T-cell (primary cell): ENCODE measurements at regions not wholly inside any gene's neighbourhood (a gene's known extent, or its start where the extent isn't known, plus 50 kb on each side); places are given as distances from the start of the nearest gene placed in this dataset.
A peak's percentile ranks its signal among the peaks of the same experiment; 100 is the strongest.

Source experiments
- ATAC-seq, 4 experiments: fragments of 200-7000 bp in 3 of 4; fragments of 150-1000 bp in 1 of 4; cut with Tn5 transposase; replicated peaks in 1 of 4; 1 replicate in 3 of 4; 2 replicates in 1 of 4; pipeline ENCODE4 v1.10.0; 2021; ENCODE audit warnings: moderate library complexity in 3 of 4, mild to moderate bottlenecking in 2 of 4, moderate number of reproducible peaks in 1 of 4
- CTCF ChIA-PET, 2 donors: fragments of 300-600 bp; sonication (Branson Sonifier 250); formaldehyde crosslinking; loops; one replicate each; lab custom pipeline; 2022; ENCODE audit warnings: antibody characterized with exemption in 2 of 2; lab: Charles Lee
- POLR2A ChIA-PET, 2 donors: fragments of 300-600 bp; sonication (Branson Sonifier 250); formaldehyde crosslinking; loops; one replicate each; lab custom pipeline; 2022; ENCODE audit warnings: antibody characterized with exemption in 2 of 2; lab: Charles Lee
- DNase-seq, 35 experiments: peaks; one replicate each; pipeline versions ENCODE4 v3.0.0 to v3.0.0-alpha.2; 2013 to 2023
- H3K27ac ChIP-seq: one replicate; pipeline ENCODE4 v1.5.1; 2013; ENCODE audit warnings: low read length
- H3K27me3 ChIP-seq, 2 experiments: replicated peaks in 1 of 2; 1 replicate in 1 of 2; 2 replicates in 1 of 2; pipeline versions ENCODE4 v1.6.1 to v1.7.0; 2013; ENCODE audit warnings: low read length in 1 of 2, mixed read lengths in 1 of 2; ENCODE audit not compliant: control insufficient read depth in 2 of 2, insufficient read depth in 2 of 2; ENCODE audit errors: extremely low read depth in 1 of 2
- H3K36me3 ChIP-seq, 2 donors: 1 replicate in 1 of 2; 2 replicates in 1 of 2; pipeline versions ENCODE4 v1.6.1 to v1.7.0; 2013; ENCODE audit warnings: low read length in 1 of 2; ENCODE audit not compliant: control insufficient read depth in 2 of 2, insufficient read depth in 1 of 2; ENCODE audit errors: extremely low read depth in 1 of 2
- H3K4me1 ChIP-seq, 2 experiments: 1 replicate in 1 of 2; 2 replicates in 1 of 2; pipeline versions ENCODE4 v1.6.1 to v1.7.0; 2013; ENCODE audit warnings: low read length in 2 of 2, mixed read lengths in 1 of 2; ENCODE audit not compliant: insufficient read depth in 2 of 2, control insufficient read depth in 1 of 2; ENCODE audit errors: extremely low read depth in 1 of 2
- H3K4me3 ChIP-seq, 2 donors: 1 replicate in 1 of 2; 2 replicates in 1 of 2; pipeline versions ENCODE4 v1.5.1 to v1.7.0; 2013; ENCODE audit warnings: mild to moderate bottlenecking in 2 of 2, low read length in 1 of 2, moderate library complexity in 1 of 2; ENCODE audit not compliant: control insufficient read depth in 1 of 2; ENCODE audit errors: extremely low read depth in 1 of 2
- H3K9me3 ChIP-seq: 2 replicates; pipeline ENCODE4 v1.7.0; 2013
- H3K27ac Mint-ChIP-seq, 2 donors: one replicate each; pipeline ENCODE4 v1.8.0; 2020 to 2021; ENCODE audit warnings: mild to moderate bottlenecking in 2 of 2, mixed read lengths in 2 of 2
- H3K27me3 Mint-ChIP-seq, 2 donors: one replicate each; pipeline ENCODE4 v1.8.0; 2021 to 2022; ENCODE audit warnings: mixed read lengths in 2 of 2
- H3K36me3 Mint-ChIP-seq: one replicate; pipeline ENCODE4 v1.8.0; 2021; ENCODE audit warnings: mixed read lengths
- H3K4me1 Mint-ChIP-seq, 3 donors: one replicate each; pipeline ENCODE4 v1.8.0; 2020 to 2022; ENCODE audit warnings: mixed read lengths in 3 of 3, mild to moderate bottlenecking in 1 of 3
- H3K4me3 Mint-ChIP-seq, 3 donors: one replicate each; pipeline ENCODE4 v1.8.0; 2020 to 2022; ENCODE audit warnings: mild to moderate bottlenecking in 3 of 3, mixed read lengths in 3 of 3, moderate library complexity in 3 of 3
- H3K9me3 Mint-ChIP-seq, 3 donors: one replicate each; pipeline ENCODE4 v1.8.0; 2020 to 2022; ENCODE audit warnings: mixed read lengths in 3 of 3
- WGBS: methylation state at CpG from one replicate; pipeline ENCODE4 v1.1.5; 2013; ENCODE audit warnings: missing lambda C conversion rate; ENCODE audit not compliant: insufficient coverage; 5-methylcytosine and 5-hydroxymethylcytosine counted together

DNA sequence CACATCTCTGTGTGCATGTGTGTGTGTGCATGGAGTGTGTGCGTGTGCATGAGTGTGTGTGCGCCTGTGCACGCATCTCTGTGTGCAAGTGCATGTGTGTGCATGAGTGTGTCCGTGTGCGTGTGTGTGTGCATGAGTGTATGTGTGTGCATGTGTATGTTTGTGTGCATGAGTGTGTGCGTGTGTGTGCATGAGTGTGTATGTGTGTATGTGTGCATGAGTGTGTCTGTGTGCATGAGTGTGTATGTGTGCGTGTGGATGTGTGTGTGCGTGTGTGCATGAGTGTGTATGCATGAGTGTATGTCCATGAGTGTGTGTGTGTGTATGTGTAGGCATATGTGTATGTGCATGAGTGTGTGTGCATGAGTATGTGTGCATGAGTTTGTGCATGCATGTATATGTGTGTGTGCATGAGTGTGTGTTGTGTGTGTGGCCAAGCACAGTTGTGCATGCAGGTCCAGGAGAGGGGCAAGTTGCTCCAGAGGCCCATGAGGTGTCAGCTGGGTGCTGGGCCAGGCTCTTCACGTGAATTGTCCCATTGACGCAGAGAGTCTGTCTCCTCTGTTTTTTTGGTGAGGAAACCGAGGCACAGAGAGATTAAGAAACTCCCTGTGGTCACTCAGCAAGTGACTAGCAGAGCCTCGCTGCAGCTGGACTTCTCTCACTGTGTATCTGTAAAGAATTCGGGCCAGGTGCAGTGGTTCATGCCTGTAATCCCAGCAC lies 75.5 kb downstream of the ASB1 start:
- POLR2A ChIA-PET = no interaction called here
- WGBS = 94% methylated on average over 12 of the region's 13 CpGs
- no peak for DNase-seq
- H3K36me3 Mint-ChIP-seq = no peaks in the 10 kb centered on the region
- H3K27ac Mint-ChIP-seq = no peak overlapping the region
- CTCF ChIA-PET = no interaction called here
- Histone ChIP-seq H3K27ac (no peak overlapping the region), H3K4me1 (no peaks in the 10 kb centered on the region), H3K36me3 (no peaks in the 10 kb centered on the region), H3K4me3 (no peak overlapping the region), H3K27me3 (peaks cover 0 to 8% of the 10 kb centered on the region in 2 experiments), H3K9me3 (no peaks in the 10 kb centered on the region)
- H3K27me3 Mint-ChIP-seq = no peaks in the 10 kb centered on the region
- H3K4me3 Mint-ChIP-seq = no peak overlapping the region
- H3K4me1 Mint-ChIP-seq = peaks cover 0 to 4% (median 0%) of the 10 kb centered on the region in 3 donors
- no peaks in the 10 kb centered on the region for H3K9me3 Mint-ChIP-seq
- ATAC-seq = no peak

DNA sequence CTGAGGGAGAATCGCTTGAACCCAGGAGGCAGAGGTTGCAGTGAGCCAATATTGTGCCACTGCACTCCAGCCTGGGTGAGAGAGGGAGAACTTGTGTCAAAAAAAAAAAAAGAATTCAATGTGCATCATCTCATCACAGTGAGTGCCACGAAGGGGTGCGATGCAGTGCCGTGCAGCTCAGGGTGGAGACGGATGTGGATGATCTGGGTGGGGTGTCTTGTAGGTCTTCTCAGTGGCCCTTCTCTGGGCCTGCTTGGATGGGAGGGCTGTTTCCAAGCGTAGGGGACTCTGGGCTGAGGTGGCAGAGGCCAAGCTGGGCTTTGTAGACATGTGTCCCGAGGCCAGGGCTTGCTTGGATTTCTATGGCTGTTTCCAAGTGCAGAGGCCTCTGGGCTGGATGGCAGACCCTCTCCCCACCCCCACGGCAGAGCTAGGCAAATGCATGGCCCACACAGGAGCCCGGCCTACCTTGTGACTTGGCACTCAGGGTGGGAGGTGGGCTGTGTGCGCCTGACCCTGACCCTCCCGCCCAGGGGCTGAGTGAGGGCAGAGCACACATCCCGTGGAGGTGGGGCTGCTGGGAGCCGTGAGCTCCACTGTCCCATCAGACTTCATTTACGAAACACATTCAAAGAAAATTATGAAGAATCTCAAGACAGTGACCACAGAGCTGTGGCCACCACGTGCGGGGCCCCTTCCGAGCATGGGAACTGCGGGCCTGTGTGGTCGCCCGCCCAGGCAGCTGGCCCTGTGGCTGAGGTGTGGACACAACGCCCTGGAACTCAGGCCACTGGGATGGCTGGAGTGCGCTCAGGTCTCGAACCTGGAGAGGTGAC lies 76.4 kb downstream of the ASB1 start:
- H3K4me1 Mint-ChIP-seq = peaks cover 0 to 4% (median 0%) of the 10 kb centered on the region in 3 donors
- DNase-seq (no peak), ATAC-seq (no peak)
- H3K9me3 ChIP-seq = no peaks in the 10 kb centered on the region
- CTCF ChIA-PET = no interaction called here
- no peaks in the 10 kb centered on the region for H3K9me3 Mint-ChIP-seq
- no peaks in the 10 kb centered on the region for H3K36me3 Mint-ChIP-seq
- no peaks in the 10 kb centered on the region for H3K36me3 ChIP-seq
- no peaks in the 10 kb centered on the region for H3K4me1 ChIP-seq
- H3K27ac ChIP-seq = no peak overlapping the region
- no peak overlapping the region for H3K27ac Mint-ChIP-seq
- no peak overlapping the region for H3K4me3 Mint-ChIP-seq
- WGBS = 86% methylated on average over 19 of the region's 23 CpGs
- POLR2A ChIA-PET = no interaction called here
- H3K27me3 Mint-ChIP-seq = peaks cover 0 to 4% of the 10 kb centered on the region in 2 donors
- H3K27me3 ChIP-seq = peaks cover 0 to 2% of the 10 kb centered on the region in 2 experiments
- H3K4me3 ChIP-seq = no peak overlapping the region

- Histone ChIP-seq H3K4me3 (no peak overlapping the region), H3K9me3 (no peaks in the 10 kb centered on the region), H3K27ac (no peak overlapping the region), H3K27me3 (peaks cover 0 to 7% of the 10 kb centered on the region in 2 experiments), H3K36me3 (no peaks in the 10 kb centered on the region), H3K4me1 (no peaks in the 10 kb centered on the region)
- no peak for ATAC-seq
- POLR2A ChIA-PET = no interaction called here
- peaks cover 0 to 4% of the 10 kb centered on the region in 2 donors for H3K27me3 Mint-ChIP-seq
- H3K27ac Mint-ChIP-seq = no peak overlapping the region
- H3K4me3 Mint-ChIP-seq = no peak overlapping the region
- H3K9me3 Mint-ChIP-seq = no peaks in the 10 kb centered on the region
- DNase-seq = no peak
- H3K36me3 Mint-ChIP-seq = no peaks in the 10 kb centered on the region
- WGBS = 78% methylated on average over 8 of the region's 26 CpGs
- H3K4me1 Mint-ChIP-seq = peaks cover 0 to 4% (median 0%) of the 10 kb centered on the region in 3 donors
- CTCF ChIA-PET = no interaction called here
These were observed 77.6 kb downstream of the ASB1 start for GRCh38 chr2:238504181-238504931.

- no peak overlapping the region for H3K27ac Mint-ChIP-seq
- H3K9me3 ChIP-seq = no peaks in the 10 kb centered on the region
- DNase-seq (peak in 4 of 35 experiments; percentile 13 to 31 (median 20)), ATAC-seq (peak in 1 of 4 experiments; percentile 75)
- no peaks in the 10 kb centered on the region for H3K9me3 Mint-ChIP-seq
- H3K27me3 ChIP-seq = peaks cover 0 to 12% of the 10 kb centered on the region in 2 experiments
- ChIA-PET POLR2A (no interaction called here), CTCF (no interaction called here)
- H3K36me3 ChIP-seq = no peaks in the 10 kb centered on the region
- peaks cover 0 to 4% (median 0%) of the 10 kb centered on the region in 3 donors for H3K4me1 Mint-ChIP-seq
- peaks cover 0 to 4% of the 10 kb centered on the region in 2 donors for H3K27me3 Mint-ChIP-seq
- no peaks in the 10 kb centered on the region for H3K36me3 Mint-ChIP-seq
- H3K4me3 ChIP-seq = no peak overlapping the region
- H3K4me1 ChIP-seq = no peaks in the 10 kb centered on the region
- H3K27ac ChIP-seq = no peak overlapping the region
- WGBS = 53% methylated on average over 9 of the region's 16 CpGs
- peak overlapping the region in 1 of 3 donors; percentile 7 for H3K4me3 Mint-ChIP-seq
These were observed 78.6 kb downstream of the ASB1 start for GRCh38 chr2:238505119-238505891.

DNA sequence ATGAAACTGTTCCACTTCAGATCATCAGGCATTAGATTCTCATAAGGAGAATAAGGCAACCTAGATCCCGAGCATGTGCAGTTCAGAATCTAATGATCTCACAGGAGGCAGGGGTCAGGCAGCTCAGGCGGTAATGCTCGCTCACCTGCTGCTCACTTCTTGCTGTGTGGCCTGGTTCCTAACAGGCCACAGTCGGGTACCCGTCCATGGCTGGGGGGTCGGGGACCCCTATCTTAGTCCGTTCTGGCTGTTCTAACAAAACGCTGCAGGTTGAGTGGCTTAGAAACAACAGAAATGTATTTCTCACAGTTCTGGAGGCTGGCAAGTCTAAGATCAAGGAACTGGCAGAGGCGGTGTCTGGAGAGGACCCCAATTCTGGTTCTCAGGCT lies 79.2 kb downstream of the ASB1 start:
- no peak overlapping the region for H3K27ac ChIP-seq
- Mint-ChIP-seq H3K27me3 (peaks cover 0 to 4% of the 10 kb centered on the region in 2 donors), H3K4me1 (peaks cover 0 to 4% (median 0%) of the 10 kb centered on the region in 3 donors), H3K36me3 (no peaks in the 10 kb centered on the region), H3K27ac (no peak overlapping the region), H3K9me3 (no peaks in the 10 kb centered on the region), H3K4me3 (peak overlapping the region in 1 of 3 donors; percentile 7)
- H3K4me3 ChIP-seq = no peak overlapping the region
- H3K27me3 ChIP-seq = peaks cover 0 to 12% of the 10 kb centered on the region in 2 experiments
- no peaks in the 10 kb centered on the region for H3K9me3 ChIP-seq
- no peaks in the 10 kb centered on the region for H3K4me1 ChIP-seq
- DNase-seq (no peak), ATAC-seq (no peak)
- POLR2A ChIA-PET = no interaction called here
- CTCF ChIA-PET = no interaction called here
- H3K36me3 ChIP-seq = no peaks in the 10 kb centered on the region
- 71% methylated on average over 9 of the region's 9 CpGs for WGBS
